OCI-LY3 (cell line): ENCODE measurements at regions not wholly inside any gene's neighbourhood (a gene's known extent, or its start where the extent isn't known, plus 50 kb on each side); places are given as distances from the start of the nearest gene placed in this dataset.

ENCODE experiments used
- CTCF ChIP-seq: fragments of 200-600, 300-600 bp; sonication (generic); IDR thresholded peaks from 2 replicates; pipeline ENCODE4 v1.5.1; 2014; ENCODE audit warnings: antibody characterized with exemption, low read length, low read depth
- EZH2phosphoT487 ChIP-seq: fragments of 200-600 bp; shearing (Covaris generic); IDR thresholded peaks from 2 replicates; pipeline ENCODE4 v1.6.1; 2018; ENCODE audit warnings: antibody characterized with exemption, mixed run types, low read depth

GRCh38 chr13:37179645-37180044 lies 74.2 kb upstream of the CSNK1A1L start:
- TF ChIP-seq CTCF: no peak
- no peak for TF ChIP-seq EZH2phosphoT487
